Adrenal gland (tissue), 5 donors: ENCODE measurements at regions not wholly inside any gene's neighbourhood (a gene's known extent, or its start where the extent isn't known, plus 50 kb on each side); places are given as distances from the start of the nearest gene placed in this dataset.

Source experiments
- CTCF ChIP-seq, 6 experiments: fragments of 450-650 bp in 4 of 6; fragments of 200-600 bp in 2 of 6; sonication (generic) in 1 of 6; IDR thresholded peaks; 1 replicate in 5 of 6; 2 replicates in 1 of 6; pipeline versions ENCODE4 v1.5.1 to v1.8.0; 2016 to 2021; ENCODE audit warnings: antibody characterized with exemption in 6 of 6, mild to moderate bottlenecking in 2 of 6, moderate library complexity in 1 of 6
- POLR2A ChIP-seq, 2 donors: fragments of 450-650 bp; IDR thresholded peaks; one replicate each; pipeline ENCODE4 v1.6.1; 2017; ENCODE audit warnings: antibody characterized with exemption in 2 of 2, mild to moderate bottlenecking in 2 of 2, moderate library complexity in 1 of 2
- donor health status: DM: no; HTN: no; CAD: no.

- TF ChIP-seq POLR2A (IDR thresholded peaks at IDR 0.05) (no peak), CTCF (IDR thresholded peaks at IDR 0.05) (no peak)
Observed at GRCh38 chrX:94676285-94676684, 1002.3 kb downstream of the FAM133A start.
